ENCODE measurements at regions not wholly inside any gene's neighbourhood (a gene's known extent, or its start where the extent isn't known, plus 50 kb on each side); places are given as distances from the start of the nearest gene placed in this dataset.

GRCh38 chr2:5953525-5953924, 261.3 kb downstream of the SOX11 start:
- DNase-seq (ENCODE audit: low spot score) = no peak

- no peak for DNase-seq (ENCODE audit: low spot score)
These were observed 262.3 kb downstream of the SOX11 start for GRCh38 chr2:5954509-5954908.

GRCh38 chr2:5955921-5956320, 263.7 kb downstream of the SOX11 start:
- DNase-seq (ENCODE audit: low spot score) = no peak

GRCh38 chr2:5959836-5960820, 267.9 kb downstream of the SOX11 start:
- DNase-seq (ENCODE audit: low spot score) = no peak

- no peak for DNase-seq (ENCODE audit: low spot score)
These were observed 275.3 kb downstream of the SOX11 start for GRCh38 chr2:5967506-5967905.

- no peak for DNase-seq (ENCODE audit: low spot score)
These were observed 277.1 kb downstream of the SOX11 start for GRCh38 chr2:5969303-5969702.

GRCh38 chr2:5970347-5970746, 278.2 kb downstream of the SOX11 start:
- DNase-seq (ENCODE audit: low spot score) = no peak

GRCh38 chr2:5974477-5974876, 282.3 kb downstream of the SOX11 start:
- DNase-seq (ENCODE audit: low spot score) = no peak

- no peak for DNase-seq (ENCODE audit: low spot score)
These were observed 283.2 kb downstream of the SOX11 start for GRCh38 chr2:5975401-5975800.

- no peak for DNase-seq (ENCODE audit: low spot score)
These were observed 284.4 kb downstream of the SOX11 start for GRCh38 chr2:5976531-5977065.

GRCh38 chr2:5977477-5977876, 285.3 kb downstream of the SOX11 start:
- DNase-seq (ENCODE audit: low spot score) = no peak

GRCh38 chr2:5978131-5978751, 286.1 kb downstream of the SOX11 start:
- DNase-seq (ENCODE audit: low spot score) = no peak

- no peak for DNase-seq (ENCODE audit: low spot score)
These were observed 288.4 kb downstream of the SOX11 start for GRCh38 chr2:5980450-5981190.

- no peak for DNase-seq (ENCODE audit: low spot score)
These were observed 290.2 kb downstream of the SOX11 start for GRCh38 chr2:5982193-5982902.

GRCh38 chr2:5982903-5983265, 290.7 kb downstream of the SOX11 start:
- no peak for DNase-seq (ENCODE audit: low spot score)

- DNase-seq (ENCODE audit: low spot score) = no peak
These were observed 291.5 kb downstream of the SOX11 start for GRCh38 chr2:5983511-5984272.

- no peak for DNase-seq (ENCODE audit: low spot score)
These were observed 292.1 kb downstream of the SOX11 start for GRCh38 chr2:5984273-5984655.

GRCh38 chr2:5984946-5985345, 292.8 kb downstream of the SOX11 start:
- DNase-seq (ENCODE audit: low spot score) = no peak

GRCh38 chr2:5985536-5986385, 293.6 kb downstream of the SOX11 start:
- DNase-seq (ENCODE audit: low spot score) = no peak

Measured in mucosa of gallbladder (tissue), 1 donor.